ENCODE measurements at regions not wholly inside any gene's neighbourhood (a gene's known extent, or its start where the extent isn't known, plus 50 kb on each side); places are given as distances from the start of the nearest gene placed in this dataset.

DNA sequence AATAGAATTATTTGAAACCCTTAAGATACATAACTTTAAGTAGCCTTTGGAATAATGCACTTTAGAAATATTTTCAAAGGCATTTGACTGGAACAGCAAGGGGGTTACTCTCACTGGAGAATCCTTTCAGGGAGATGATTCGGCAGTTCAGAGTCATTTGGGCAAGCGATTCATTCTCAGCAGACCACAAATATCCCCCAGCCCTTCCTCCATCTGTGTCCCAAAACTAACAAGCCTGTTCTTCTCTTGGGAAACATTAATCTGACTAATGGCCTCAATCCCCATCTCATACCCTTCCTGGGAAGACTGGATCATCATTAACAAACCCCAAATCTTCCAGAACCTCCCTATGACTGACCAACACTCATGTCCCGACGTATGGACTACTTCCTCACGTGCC lies 65.8 kb upstream of the S1PR3 start (continued):
- TF ChIP-seq REST (IDR thresholded peaks at IDR 0.05; ENCODE audit: low read depth, low read length): no peak
- no peak for TF ChIP-seq PKNOX1 (IDR thresholded peaks at IDR 0.05)
- TF ChIP-seq POLR2AphosphoS2 (IDR thresholded peaks at IDR 0.05; ENCODE audit: low read depth, low read length): no peak

DNA sequence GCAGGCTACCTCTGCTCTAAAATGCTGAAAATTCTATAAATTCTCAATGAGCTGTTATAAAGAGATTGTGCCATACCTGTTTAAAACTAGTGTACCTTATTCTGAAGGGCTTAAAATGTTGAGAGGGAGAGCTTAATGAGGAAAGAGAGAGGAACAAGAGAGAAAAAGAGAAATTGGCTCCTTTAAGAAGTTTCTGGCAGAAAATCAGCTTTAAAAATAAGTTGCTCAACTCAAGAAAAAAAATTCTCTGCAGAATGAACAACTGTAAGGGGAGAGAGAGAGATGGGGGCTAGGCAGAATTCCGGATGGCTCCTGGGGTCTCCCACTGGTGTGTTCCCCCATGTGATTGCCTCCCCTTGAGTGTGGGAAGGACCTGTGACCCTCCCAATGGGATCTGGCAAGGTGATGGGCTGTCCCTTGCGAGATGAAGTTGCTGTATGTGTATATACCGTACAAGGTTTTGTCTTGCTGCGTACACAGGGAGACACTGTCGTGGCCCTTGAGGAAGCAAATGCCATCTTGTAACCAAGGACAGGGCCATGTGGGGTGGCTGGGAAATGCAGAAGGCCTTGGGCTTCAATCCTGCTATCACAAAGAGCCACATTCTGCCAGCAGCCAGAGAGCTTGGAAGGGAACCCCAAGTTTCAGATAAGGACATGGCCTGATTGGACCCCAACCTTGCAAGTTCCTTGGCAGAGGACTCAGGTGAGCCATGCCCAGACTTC lies 64.3 kb upstream of the S1PR3 start:
- RAD21 ChIA-PET (ENCODE audit: unreplicated experiment): no interaction called here
- no peak overlapping the region for H3K9ac ChIP-seq (ENCODE audit: control insufficient read depth, insufficient read depth, low read length)
- FAIRE-seq: no peak
- CTCF ChIA-PET: no interaction called here
- H3K4me1 ChIP-seq (ENCODE audit: control insufficient read depth, insufficient read depth, low read length): no peaks in the 10 kb centered on the region; the same call in none of the 2 replicates
- in situ Hi-C loops (cut with MboI) (no loop called here), intact Hi-C loops (cut with micrococcal nuclease; ENCODE audit: unreplicated experiment) (no loop called here)
- no peak; the same call in 2 of the 3 replicates for ATAC-seq
- H3K4me3 ChIP-seq: no peak overlapping the region
- H3K79me2 ChIP-seq (ENCODE audit: control insufficient read depth, insufficient read depth, low read length): no peaks in the 10 kb centered on the region
- SMC1A ChIA-PET (ENCODE audit: uncharacterized antibody, unreplicated experiment): no interaction called here
- POLR2A ChIA-PET: no interaction called here
- no peak for DNase-seq (ENCODE audit: low read depth, low spot score)
- H3K27ac ChIP-seq (ENCODE audit: control insufficient read depth, insufficient read depth): no peak overlapping the region
- no peaks in the 10 kb centered on the region for H4K20me1 ChIP-seq (ENCODE audit: control insufficient read depth, insufficient read depth)
- 1% methylated on average over 5 of the region's 5 CpGs for WGBS (ENCODE audit: insufficient coverage, insufficient replicate concordance, low lambda C conversion rate, missing lambda C conversion rate)
- H3K36me3 ChIP-seq (ENCODE audit: control insufficient read depth in 2 of 2, insufficient read depth in 2 of 2, low read length in 1 of 2): no peaks in the 10 kb centered on the region
- H2AFZ ChIP-seq (ENCODE audit: control insufficient read depth, low read depth, low read length): no peak overlapping the region
- BruUV-seq (replicated peaks): no TSS peak
- H3K9me3 ChIP-seq (replicated peaks; ENCODE audit: control insufficient read depth, insufficient read depth, low read length): no peaks in the 10 kb centered on the region; the same call in 2 of the 3 replicates
- H3K27me3 ChIP-seq (replicated peaks in 1 of 2; ENCODE audit: control insufficient read depth in 2 of 2, insufficient read depth in 2 of 2, low read length in 1 of 2): no peaks in the 10 kb centered on the region
- H3K4me2 ChIP-seq (ENCODE audit: control insufficient read depth, insufficient read depth): no peak overlapping the region
- TF ChIP-seq, protein P1, sequence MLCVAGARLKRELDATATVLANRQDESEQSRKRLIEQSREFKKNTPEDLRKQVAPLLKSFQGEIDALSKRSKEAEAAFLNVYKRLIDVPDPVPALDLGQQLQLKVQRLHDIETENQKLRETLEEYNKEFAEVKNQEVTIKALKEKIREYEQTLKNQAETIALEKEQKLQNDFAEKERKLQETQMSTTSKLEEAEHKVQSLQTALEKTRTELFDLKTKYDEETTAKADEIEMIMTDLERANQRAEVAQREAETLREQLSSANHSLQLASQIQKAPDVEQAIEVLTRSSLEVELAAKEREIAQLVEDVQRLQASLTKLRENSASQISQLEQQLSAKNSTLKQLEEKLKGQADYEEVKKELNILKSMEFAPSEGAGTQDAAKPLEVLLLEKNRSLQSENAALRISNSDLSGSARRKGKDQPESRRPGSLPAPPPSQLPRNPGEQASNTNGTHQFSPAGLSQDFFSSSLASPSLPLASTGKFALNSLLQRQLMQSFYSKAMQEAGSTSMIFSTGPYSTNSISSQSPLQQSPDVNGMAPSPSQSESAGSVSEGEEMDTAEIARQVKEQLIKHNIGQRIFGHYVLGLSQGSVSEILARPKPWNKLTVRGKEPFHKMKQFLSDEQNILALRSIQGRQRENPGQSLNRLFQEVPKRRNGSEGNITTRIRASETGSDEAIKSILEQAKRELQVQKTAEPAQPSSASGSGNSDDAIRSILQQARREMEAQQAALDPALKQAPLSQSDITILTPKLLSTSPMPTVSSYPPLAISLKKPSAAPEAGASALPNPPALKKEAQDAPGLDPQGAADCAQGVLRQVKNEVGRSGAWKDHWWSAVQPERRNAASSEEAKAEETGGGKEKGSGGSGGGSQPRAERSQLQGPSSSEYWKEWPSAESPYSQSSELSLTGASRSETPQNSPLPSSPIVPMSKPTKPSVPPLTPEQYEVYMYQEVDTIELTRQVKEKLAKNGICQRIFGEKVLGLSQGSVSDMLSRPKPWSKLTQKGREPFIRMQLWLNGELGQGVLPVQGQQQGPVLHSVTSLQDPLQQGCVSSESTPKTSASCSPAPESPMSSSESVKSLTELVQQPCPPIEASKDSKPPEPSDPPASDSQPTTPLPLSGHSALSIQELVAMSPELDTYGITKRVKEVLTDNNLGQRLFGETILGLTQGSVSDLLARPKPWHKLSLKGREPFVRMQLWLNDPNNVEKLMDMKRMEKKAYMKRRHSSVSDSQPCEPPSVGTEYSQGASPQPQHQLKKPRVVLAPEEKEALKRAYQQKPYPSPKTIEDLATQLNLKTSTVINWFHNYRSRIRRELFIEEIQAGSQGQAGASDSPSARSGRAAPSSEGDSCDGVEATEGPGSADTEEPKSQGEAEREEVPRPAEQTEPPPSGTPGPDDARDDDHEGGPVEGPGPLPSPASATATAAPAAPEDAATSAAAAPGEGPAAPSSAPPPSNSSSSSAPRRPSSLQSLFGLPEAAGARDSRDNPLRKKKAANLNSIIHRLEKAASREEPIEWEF (IDR thresholded peaks at IDR 0.05; ENCODE audit: insufficient replicate concordance, low read depth, low read length): no peak
- TF ChIP-seq NR2C1 (IDR thresholded peaks at IDR 0.05) (no peak), MXI1 (IDR thresholded peaks at IDR 0.05; ENCODE audit: low read depth, low read length) (no peak), TCF7 (IDR thresholded peaks at IDR 0.05; ENCODE audit: borderline replicate concordance) (no peak), ZSCAN29 (IDR thresholded peaks at IDR 0.05) (no peak), RBBP5 (conservative IDR thresholded peaks at IDR 0.05) (no peak), EGR1 (IDR thresholded peaks at IDR 0.05; ENCODE audit: borderline replicate concordance in 1 of 2, low read depth in 2 of 2, low read length in 2 of 2) (no peak), TAF1 (IDR thresholded peaks at IDR 0.05; ENCODE audit: borderline replicate concordance, low read depth, low read length) (no peak), NRF1 (conservative IDR thresholded peaks at IDR 0.05; ENCODE audit: low read depth, low read length) (no peak), RFX5 (IDR thresholded peaks at IDR 0.05; ENCODE audit: low read depth, low read length) (no peak)
